Panc1 (cell line): ENCODE measurements at regions not wholly inside any gene's neighbourhood (a gene's known extent, or its start where the extent isn't known, plus 50 kb on each side); places are given as distances from the start of the nearest gene placed in this dataset.

Source experiments
- ATAC-seq: fragments of 200-7000 bp; cut with Tn5 transposase; 2 replicates; pipeline ENCODE4 v1.9.1; 2020; ENCODE audit warnings: mild to moderate bottlenecking, moderate library complexity
- BruUV-seq: library from RNA; stranded (reverse); fragments of 400-500 nt; replicated peaks from 2 replicates; lab custom pipeline; 2021; lab: Mats Ljungman, UMichigan
- CTCF ChIA-PET: fragments of 300-600 bp; sonication (Branson Sonifier 250); formaldehyde crosslinking; loops from one replicate; lab custom pipeline; 2022; ENCODE audit warnings: antibody characterized with exemption; lab: Charles Lee
- POLR2A ChIA-PET: fragments of 300-600 bp; sonication (Branson Sonifier 250); formaldehyde crosslinking; loops from one replicate; lab custom pipeline; 2022; ENCODE audit warnings: antibody characterized with exemption; lab: Charles Lee
- DNase-seq: peaks from one replicate; pipeline ENCODE4 v3.0.0-alpha.2; 2010; ENCODE audit warnings: low read depth, low spot score
- H3K27ac ChIP-seq: 2 replicates; pipeline ENCODE4 v1.5.1; 2011; ENCODE audit warnings: mild to moderate bottlenecking, low read length, inconsistent platforms
- H3K27me3 ChIP-seq: fragments of 200-500 bp; sonication (Bioruptor generic); 2 replicates; pipeline ENCODE4 v1.6.0; 2014; ENCODE audit warnings: low read length, inconsistent platforms; ENCODE audit not compliant: control insufficient read depth, insufficient read depth
- H3K36me3 ChIP-seq: fragments of 200-500 bp; sonication (Bioruptor generic); 2 replicates; pipeline ENCODE4 v1.5.1; 2014; ENCODE audit warnings: inconsistent platforms, mild to moderate bottlenecking, low read length, moderate library complexity; ENCODE audit not compliant: control insufficient read depth, insufficient read depth
- H3K4me1 ChIP-seq: 2 replicates; pipeline ENCODE4 v1.5.1; 2011; ENCODE audit warnings: inconsistent platforms, mild to moderate bottlenecking, low read length, moderate library complexity; ENCODE audit not compliant: control insufficient read depth, insufficient read depth
- H3K4me3 ChIP-seq, 2 experiments: 2 replicates each; pipeline ENCODE4 v1.5.1; 2011 to 2012; ENCODE audit warnings: low read depth in 2 of 2, low read length in 2 of 2, mild to moderate bottlenecking in 2 of 2, inconsistent platforms in 1 of 2, moderate library complexity in 1 of 2
- H3K9me3 ChIP-seq: fragments of 200-500 bp; sonication (Bioruptor generic); 2 replicates; pipeline ENCODE4 v1.5.1; 2014; ENCODE audit warnings: low read depth, mild to moderate bottlenecking, inconsistent platforms, low read length, moderate library complexity; ENCODE audit not compliant: control insufficient read depth, insufficient read depth
- POLR2AphosphoS5 ChIP-seq: IDR thresholded peaks from 2 replicates; pipeline ENCODE4 v1.6.1; 2012; ENCODE audit warnings: mild to moderate bottlenecking, low read depth, low read length, moderate library complexity
- SIN3A ChIP-seq: IDR thresholded peaks from 2 replicates; pipeline ENCODE4 v1.6.1; 2012; ENCODE audit warnings: low read depth, mild to moderate bottlenecking, low read length, moderate library complexity, borderline replicate concordance; ENCODE audit not compliant: insufficient read depth
- TCF7L2 ChIP-seq: IDR thresholded peaks from 2 replicates; pipeline ENCODE4 v1.6.1; 2011; ENCODE audit warnings: mild to moderate bottlenecking, low read depth, low read length, inconsistent platforms
- in situ Hi-C: cut with HindIII; loops from 2 replicates; pipeline ENCODE4 v1.10.0; 2016; ENCODE audit warnings: low sequenced_read_pairs, low pct_unique_long_range_greater_than_20kb
- intact Hi-C: fragments of 100-400 bp; cut with micrococcal nuclease; formaldehyde crosslinking; loops from one replicate; pipeline ENCODE4 v1.10.0; 2022; ENCODE audit not compliant: unreplicated experiment
- TF ChIP-seq, protein P1 (sequence below), 2 experiments: IDR thresholded peaks; 2 replicates each; pipeline ENCODE4 v1.6.1; 2011 to 2012; ENCODE audit warnings: low read depth in 2 of 2, control low read depth in 1 of 2, low read length in 1 of 2, mild to moderate bottlenecking in 1 of 2, moderate library complexity in 1 of 2; ENCODE audit not compliant: insufficient read depth in 1 of 2
- TF ChIP-seq, protein P2 (sequence below): fragments of 450-650 bp; IDR thresholded peaks from 2 replicates; pipeline ENCODE4 v1.5.1; 2017; ENCODE audit warnings: mild to moderate bottlenecking

DNA sequence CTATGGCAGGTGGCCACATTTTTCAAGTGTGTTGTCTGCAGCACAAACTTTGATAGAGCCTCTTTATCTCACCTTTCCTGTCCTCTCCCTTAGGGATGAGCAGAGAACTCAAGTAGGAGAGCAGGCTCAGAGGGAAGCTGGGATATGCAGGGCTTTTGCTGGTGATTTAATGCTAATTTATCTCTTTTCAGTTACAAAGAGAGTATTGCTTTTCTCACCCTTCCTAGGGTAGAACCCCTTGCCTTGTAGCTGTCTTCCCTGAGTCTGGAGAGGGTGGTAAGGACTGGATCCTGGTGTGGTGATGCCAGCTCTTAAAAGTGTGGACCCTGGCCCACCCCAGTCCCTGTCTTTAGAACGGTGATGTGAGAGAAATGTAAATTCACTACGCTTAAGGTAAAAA is 1061.4 kb downstream of the TYW1 start:
- CTCF ChIA-PET, result no interaction called here
- H3K27me3 ChIP-seq, result no peaks in the 10 kb centered on the region
- H3K27ac ChIP-seq, result no peak overlapping the region
- no TSS peak for BruUV-seq
- in situ Hi-C loops, result no loop called here
- ATAC-seq (no peak), DNase-seq (no peak)
- intact Hi-C loops, result no loop called here
- TF ChIP-seq, protein P1, sequence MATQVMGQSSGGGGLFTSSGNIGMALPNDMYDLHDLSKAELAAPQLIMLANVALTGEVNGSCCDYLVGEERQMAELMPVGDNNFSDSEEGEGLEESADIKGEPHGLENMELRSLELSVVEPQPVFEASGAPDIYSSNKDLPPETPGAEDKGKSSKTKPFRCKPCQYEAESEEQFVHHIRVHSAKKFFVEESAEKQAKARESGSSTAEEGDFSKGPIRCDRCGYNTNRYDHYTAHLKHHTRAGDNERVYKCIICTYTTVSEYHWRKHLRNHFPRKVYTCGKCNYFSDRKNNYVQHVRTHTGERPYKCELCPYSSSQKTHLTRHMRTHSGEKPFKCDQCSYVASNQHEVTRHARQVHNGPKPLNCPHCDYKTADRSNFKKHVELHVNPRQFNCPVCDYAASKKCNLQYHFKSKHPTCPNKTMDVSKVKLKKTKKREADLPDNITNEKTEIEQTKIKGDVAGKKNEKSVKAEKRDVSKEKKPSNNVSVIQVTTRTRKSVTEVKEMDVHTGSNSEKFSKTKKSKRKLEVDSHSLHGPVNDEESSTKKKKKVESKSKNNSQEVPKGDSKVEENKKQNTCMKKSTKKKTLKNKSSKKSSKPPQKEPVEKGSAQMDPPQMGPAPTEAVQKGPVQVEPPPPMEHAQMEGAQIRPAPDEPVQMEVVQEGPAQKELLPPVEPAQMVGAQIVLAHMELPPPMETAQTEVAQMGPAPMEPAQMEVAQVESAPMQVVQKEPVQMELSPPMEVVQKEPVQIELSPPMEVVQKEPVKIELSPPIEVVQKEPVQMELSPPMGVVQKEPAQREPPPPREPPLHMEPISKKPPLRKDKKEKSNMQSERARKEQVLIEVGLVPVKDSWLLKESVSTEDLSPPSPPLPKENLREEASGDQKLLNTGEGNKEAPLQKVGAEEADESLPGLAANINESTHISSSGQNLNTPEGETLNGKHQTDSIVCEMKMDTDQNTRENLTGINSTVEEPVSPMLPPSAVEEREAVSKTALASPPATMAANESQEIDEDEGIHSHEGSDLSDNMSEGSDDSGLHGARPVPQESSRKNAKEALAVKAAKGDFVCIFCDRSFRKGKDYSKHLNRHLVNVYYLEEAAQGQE (IDR thresholded peaks at IDR 0.05; ENCODE audit: insufficient read depth in 1 of 2, low read depth in 2 of 2, low read length in 1 of 2), result no peak
- TF ChIP-seq TCF7L2 (no peak), POLR2AphosphoS5 (no peak), SIN3A (no peak)
- TF ChIP-seq, protein P2, sequence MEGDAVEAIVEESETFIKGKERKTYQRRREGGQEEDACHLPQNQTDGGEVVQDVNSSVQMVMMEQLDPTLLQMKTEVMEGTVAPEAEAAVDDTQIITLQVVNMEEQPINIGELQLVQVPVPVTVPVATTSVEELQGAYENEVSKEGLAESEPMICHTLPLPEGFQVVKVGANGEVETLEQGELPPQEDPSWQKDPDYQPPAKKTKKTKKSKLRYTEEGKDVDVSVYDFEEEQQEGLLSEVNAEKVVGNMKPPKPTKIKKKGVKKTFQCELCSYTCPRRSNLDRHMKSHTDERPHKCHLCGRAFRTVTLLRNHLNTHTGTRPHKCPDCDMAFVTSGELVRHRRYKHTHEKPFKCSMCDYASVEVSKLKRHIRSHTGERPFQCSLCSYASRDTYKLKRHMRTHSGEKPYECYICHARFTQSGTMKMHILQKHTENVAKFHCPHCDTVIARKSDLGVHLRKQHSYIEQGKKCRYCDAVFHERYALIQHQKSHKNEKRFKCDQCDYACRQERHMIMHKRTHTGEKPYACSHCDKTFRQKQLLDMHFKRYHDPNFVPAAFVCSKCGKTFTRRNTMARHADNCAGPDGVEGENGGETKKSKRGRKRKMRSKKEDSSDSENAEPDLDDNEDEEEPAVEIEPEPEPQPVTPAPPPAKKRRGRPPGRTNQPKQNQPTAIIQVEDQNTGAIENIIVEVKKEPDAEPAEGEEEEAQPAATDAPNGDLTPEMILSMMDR, result no peak
- POLR2A ChIA-PET, result no interaction called here
- no peaks in the 10 kb centered on the region for H3K36me3 ChIP-seq
- H3K4me1 ChIP-seq, result no peaks in the 10 kb centered on the region
- H3K9me3 ChIP-seq, result no peaks in the 10 kb centered on the region
- no peak overlapping the region for H3K4me3 ChIP-seq

DNA sequence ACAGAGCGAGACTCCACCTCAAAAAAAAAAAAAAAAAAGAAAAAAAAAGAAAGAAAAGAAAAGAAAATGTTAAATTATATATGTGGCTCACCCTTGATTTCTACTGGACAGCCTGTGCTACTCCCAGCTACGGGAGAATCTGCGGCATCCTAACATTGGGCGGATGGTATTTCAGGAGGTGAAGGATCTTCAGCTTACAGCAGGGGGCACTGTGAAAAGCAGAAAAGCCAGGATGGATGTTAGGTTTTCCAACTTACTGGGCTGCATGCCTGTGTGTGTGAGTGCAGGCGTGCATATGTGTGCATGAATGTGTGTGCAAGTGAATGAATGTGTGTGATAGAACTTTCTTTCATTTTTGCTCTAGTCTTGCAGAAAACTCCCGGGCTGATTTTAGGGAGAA is 1066.5 kb downstream of the TYW1 start:
- Histone ChIP-seq H3K9me3 (no peaks in the 10 kb centered on the region), H3K4me3 (no peak overlapping the region), H3K4me1 (no peaks in the 10 kb centered on the region), H3K27ac (no peak overlapping the region), H3K36me3 (no peaks in the 10 kb centered on the region), H3K27me3 (no peaks in the 10 kb centered on the region)
- ATAC-seq (no peak), DNase-seq (no peak)
- in situ Hi-C loops, result no loop called here
- ChIA-PET CTCF (interaction anchor here (0.7 kb wide), 1 partner anchor 35 kb away, joined by 7 read pairs; no protein-coding TSS in a partner anchor), POLR2A (no interaction called here)
- TF ChIP-seq, protein P1 (IDR thresholded peaks at IDR 0.05; ENCODE audit: insufficient read depth in 1 of 2, low read depth in 2 of 2, low read length in 1 of 2), result no peak
- no peak for TF ChIP-seq SIN3A
- TF ChIP-seq, protein P2, result peak; percentile 69
- no TSS peak for BruUV-seq
- intact Hi-C loops, result no loop called here
